Activated naive CD8-positive, alpha-beta T cell treated with anti-CD3 and anti-CD28 coated beads, Interleukin-2, amount 10 ng/mL, durations not matched to agents 7 days and 5 days (primary cell): ENCODE measurements at regions not wholly inside any gene's neighbourhood (a gene's known extent, or its start where the extent isn't known, plus 50 kb on each side); places are given as distances from the start of the nearest gene placed in this dataset.

Experiments
- ATAC-seq: fragments of 150-1000 bp; cut with Tn5 transposase; one replicate; pipeline ENCODE4 v1.10.0; 2021; ENCODE audit warnings: low read depth, moderate library complexity
- POLR2A ChIA-PET: fragments of 350-600 bp; sonication (Branson Sonifier 250); formaldehyde crosslinking; loops from one replicate; lab custom pipeline; 2021; ENCODE audit warnings: antibody characterized with exemption; lab: Charles Lee
- DNase-seq: peaks from one replicate; pipeline ENCODE4 v3.0.0; 2021
- H3K27ac Mint-ChIP-seq: one replicate; pipeline ENCODE4 v1.8.0; 2022; ENCODE audit warnings: mild to moderate bottlenecking, mixed read lengths
- H3K27me3 Mint-ChIP-seq: one replicate; pipeline ENCODE4 v1.8.0; 2022; ENCODE audit warnings: mild to moderate bottlenecking, moderate library complexity, mixed read lengths
- H3K36me3 Mint-ChIP-seq: one replicate; pipeline ENCODE4 v1.8.0; 2021; ENCODE audit warnings: mild to moderate bottlenecking, mixed read lengths
- H3K4me1 Mint-ChIP-seq: one replicate; pipeline ENCODE4 v1.8.0; 2021; ENCODE audit warnings: mixed read lengths
- H3K4me3 Mint-ChIP-seq: one replicate; pipeline ENCODE4 v1.8.0; 2022; ENCODE audit warnings: mild to moderate bottlenecking, moderate library complexity, mixed read lengths
- H3K9me3 Mint-ChIP-seq: one replicate; pipeline ENCODE4 v1.8.0; 2021; ENCODE audit warnings: mixed read lengths

DNA sequence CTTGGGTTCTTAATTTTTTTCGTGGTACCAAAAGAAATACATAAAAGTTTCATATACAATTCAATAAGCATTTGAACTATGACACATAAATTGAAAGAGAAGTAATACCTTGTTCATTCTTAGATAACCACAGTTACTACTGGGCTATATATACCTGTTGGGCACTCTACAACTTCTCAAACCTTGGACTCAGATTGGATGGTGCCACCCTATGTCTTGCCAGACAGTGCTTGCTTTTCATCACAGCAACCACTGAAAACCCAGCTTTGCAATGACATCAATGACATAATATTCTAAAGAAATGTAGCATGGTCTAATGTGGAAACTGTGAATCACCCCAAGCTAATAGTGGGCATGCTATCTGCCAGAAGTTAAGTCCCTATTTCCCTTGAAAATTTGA lies 62.8 kb upstream of the DPH5 start:
- Mint-ChIP-seq H3K27ac (no peak overlapping the region), H3K4me3 (no peak overlapping the region), H3K4me1 (peaks cover 16% of the 10 kb centered on the region), H3K36me3 (peaks cover 41% of the 10 kb centered on the region), H3K27me3 (no peaks in the 10 kb centered on the region), H3K9me3 (peaks cover 6% of the 10 kb centered on the region)
- DNase-seq (no peak), ATAC-seq (no peak)
- POLR2A ChIA-PET = no interaction called here

DNA sequence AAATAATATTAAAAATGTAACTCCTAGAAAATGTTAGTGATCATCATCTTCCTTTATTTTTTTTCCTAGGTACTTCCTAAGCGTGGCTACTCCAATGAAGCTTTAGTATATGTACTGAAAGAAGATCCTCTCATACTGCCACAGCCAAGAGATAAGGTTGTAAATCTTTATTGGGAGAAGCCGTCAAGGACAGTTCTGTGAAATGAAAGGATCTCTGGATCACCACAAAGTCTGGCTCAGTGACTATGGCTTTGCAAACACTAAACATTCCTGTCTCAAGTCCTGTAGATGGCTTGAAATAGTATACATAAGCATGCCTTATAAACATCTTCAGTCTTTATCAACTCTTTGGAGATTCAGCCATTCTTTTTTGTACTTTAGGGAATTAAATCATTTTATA lies 61.2 kb upstream of the DPH5 start:
- Mint-ChIP-seq H3K36me3 (peaks cover 43% of the 10 kb centered on the region), H3K27me3 (no peaks in the 10 kb centered on the region), H3K27ac (no peak overlapping the region), H3K9me3 (no peaks in the 10 kb centered on the region), H3K4me1 (peaks cover 28% of the 10 kb centered on the region), H3K4me3 (no peak overlapping the region)
- ATAC-seq (no peak), DNase-seq (no peak)
- POLR2A ChIA-PET = no interaction called here

DNA sequence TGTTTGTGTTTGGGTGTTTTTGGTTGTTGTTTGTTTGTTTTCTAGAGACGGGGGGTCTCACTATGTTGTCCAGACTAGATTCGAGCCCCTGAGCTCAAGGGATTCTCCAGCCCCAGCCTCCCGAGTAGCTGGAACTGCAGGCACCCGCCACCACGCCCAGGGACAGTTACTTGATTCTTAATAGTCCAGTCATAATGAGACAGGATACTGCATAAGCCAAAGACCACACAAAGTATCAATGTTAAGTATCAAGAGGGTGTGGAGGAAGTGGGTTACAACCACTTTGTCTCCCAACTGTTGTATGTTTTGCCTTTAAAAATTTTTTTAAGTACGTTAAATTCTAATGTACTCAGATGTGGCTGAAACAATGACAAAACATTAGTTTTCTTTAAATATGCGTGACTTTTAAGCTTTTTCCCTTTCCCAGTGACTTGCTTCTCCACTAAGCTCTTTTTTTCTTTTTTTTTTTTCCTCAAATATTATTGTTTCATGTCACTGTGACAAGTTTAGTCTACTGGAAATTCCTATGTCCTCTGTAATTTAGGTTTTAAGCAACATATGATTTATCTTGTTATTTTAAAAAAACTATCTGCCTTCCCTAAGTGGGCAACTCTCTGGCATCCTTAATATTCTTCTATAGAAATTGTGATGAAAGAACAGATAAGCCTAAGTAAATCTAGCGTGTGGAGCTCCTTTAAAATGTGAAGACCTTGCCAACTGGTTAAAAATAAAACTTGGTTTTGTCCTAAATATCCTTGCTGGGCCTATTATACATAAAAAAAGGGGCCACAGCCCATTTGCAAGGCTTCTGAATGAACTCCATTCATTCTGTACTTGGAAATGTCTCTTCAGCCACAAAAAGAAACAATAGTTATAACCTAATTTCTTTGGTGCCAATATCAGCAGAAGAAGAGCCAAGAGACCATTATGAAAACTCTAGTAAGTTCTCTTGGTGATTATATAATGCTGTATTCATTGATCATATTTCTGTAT lies 56.2 kb upstream of the DPH5 start:
- ATAC-seq (peak; percentile 99), DNase-seq (peak; percentile 55)
- H3K36me3 Mint-ChIP-seq = peaks cover 69% of the 10 kb centered on the region
- H3K27me3 Mint-ChIP-seq = no peaks in the 10 kb centered on the region
- peaks cover 29% of the 10 kb centered on the region for H3K4me1 Mint-ChIP-seq
- peaks cover 14% of the 10 kb centered on the region for H3K9me3 Mint-ChIP-seq
- H3K4me3 Mint-ChIP-seq = peak overlapping the region; percentile 74
- peak overlapping the region; percentile 98 for H3K27ac Mint-ChIP-seq
- POLR2A ChIA-PET = interaction anchor here (0.7 to 2.1 kb wide), 4 partner anchors 30 to 157 kb away, joined by 3 to 7 read pairs (median 4); no protein-coding TSS in a partner anchor

DNA sequence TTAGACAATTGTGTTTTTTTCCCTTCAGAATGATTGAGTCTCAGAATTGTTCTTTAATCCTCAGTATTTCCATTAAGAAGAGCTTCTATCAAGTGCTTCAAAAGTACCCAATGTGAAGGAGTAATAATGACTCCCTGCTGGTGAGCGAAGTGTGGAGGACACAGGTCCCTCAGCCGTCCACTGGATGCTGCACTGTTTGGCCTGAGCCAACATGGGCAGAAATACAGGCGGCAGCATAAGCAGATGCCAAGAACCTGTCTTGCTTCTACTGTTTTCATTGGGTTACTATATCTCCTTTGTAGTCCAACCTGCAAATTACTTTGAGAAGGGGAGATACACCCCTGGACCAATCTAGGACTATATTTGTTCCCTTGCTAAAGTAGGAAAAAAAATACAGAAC lies 55.3 kb upstream of the DPH5 start:
- H3K4me3 Mint-ChIP-seq = no peak overlapping the region
- POLR2A ChIA-PET = interaction anchor here (1.0 to 2.1 kb wide), 4 partner anchors 31 to 158 kb away, joined by 3 to 7 read pairs (median 4); no protein-coding TSS in a partner anchor
- peaks cover 29% of the 10 kb centered on the region for H3K4me1 Mint-ChIP-seq
- H3K27me3 Mint-ChIP-seq = no peaks in the 10 kb centered on the region
- peak overlapping the region; percentile 98 for H3K27ac Mint-ChIP-seq
- H3K36me3 Mint-ChIP-seq = peaks cover 73% of the 10 kb centered on the region
- no peak for ATAC-seq
- peaks cover 14% of the 10 kb centered on the region for H3K9me3 Mint-ChIP-seq
- no peak for DNase-seq

DNA sequence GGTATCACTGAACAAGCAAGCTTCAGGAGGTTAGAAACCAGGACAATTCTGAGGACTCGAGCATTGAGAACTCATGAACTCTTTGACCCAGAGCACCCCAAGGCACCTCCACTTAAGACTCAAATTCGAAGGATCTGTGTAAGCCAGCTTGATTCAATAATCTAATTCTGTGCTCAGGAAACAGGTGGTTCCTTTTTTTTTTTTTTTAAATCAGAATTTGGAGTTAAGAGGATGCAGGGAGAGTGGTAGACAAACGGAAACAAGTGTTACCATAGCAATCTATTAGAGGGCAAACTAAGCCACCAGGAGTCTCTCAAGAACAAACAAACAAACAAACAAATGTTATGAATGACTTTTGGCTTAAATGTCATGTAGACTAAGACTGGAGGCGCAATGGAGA lies 53.8 kb upstream of the DPH5 start:
- Mint-ChIP-seq H3K4me1 (peaks cover 28% of the 10 kb centered on the region), H3K27me3 (no peaks in the 10 kb centered on the region), H3K9me3 (peaks cover 14% of the 10 kb centered on the region), H3K36me3 (peaks cover 65% of the 10 kb centered on the region), H3K27ac (no peak overlapping the region), H3K4me3 (no peak overlapping the region)
- no peak for ATAC-seq
- POLR2A ChIA-PET = interaction anchor here (0.8 kb wide), 1 partner anchor 50 kb away, joined by 3 read pairs; no protein-coding TSS in a partner anchor
- no peak for DNase-seq

DNA sequence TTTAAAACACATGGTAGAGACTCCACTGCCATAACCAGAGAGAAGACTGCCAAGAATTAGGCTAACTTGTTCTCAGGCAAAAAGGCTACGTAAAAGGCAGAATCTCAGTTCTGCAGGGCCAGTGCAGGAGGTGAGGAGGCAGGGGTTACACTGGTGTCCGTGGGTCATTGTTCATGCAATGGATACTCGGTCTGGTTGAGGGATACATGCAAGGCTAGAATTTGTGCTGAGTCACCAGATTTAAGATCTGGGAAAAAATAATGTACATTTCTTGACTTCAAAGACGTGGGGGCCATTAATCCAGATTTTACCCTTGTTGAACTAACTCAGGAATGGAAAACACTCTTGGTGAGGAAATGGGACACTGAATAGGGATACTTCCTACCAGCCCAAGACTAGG lies 52.3 kb upstream of the DPH5 start:
- peaks cover 14% of the 10 kb centered on the region for H3K9me3 Mint-ChIP-seq
- H3K27me3 Mint-ChIP-seq = no peaks in the 10 kb centered on the region
- DNase-seq = no peak
- no peak overlapping the region for H3K27ac Mint-ChIP-seq
- POLR2A ChIA-PET = no interaction called here
- no peak for ATAC-seq
- peaks cover 20% of the 10 kb centered on the region for H3K4me1 Mint-ChIP-seq
- no peak overlapping the region for H3K4me3 Mint-ChIP-seq
- H3K36me3 Mint-ChIP-seq = peaks cover 62% of the 10 kb centered on the region

DNA sequence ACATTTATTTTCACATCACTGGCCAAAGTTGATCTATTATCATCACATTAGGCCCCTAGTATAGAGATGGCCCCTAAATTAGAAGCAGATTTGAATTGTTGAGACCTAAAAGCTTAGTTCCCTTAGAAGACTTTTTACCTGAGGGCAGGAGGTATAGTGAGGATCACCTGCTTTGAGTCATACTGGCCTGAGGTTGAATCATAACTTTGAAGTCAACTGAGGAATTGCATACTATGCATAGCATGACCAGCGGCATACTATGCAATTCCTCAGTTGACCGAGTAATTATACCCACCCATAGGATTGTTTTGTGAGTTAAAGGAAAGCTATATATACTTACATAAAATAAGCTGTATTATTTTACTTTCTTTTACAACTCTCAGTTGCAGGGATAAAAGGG lies 50.3 kb upstream of the DPH5 start:
- peaks cover 13% of the 10 kb centered on the region for H3K9me3 Mint-ChIP-seq
- H3K36me3 Mint-ChIP-seq = peaks cover 63% of the 10 kb centered on the region
- DNase-seq (no peak), ATAC-seq (no peak)
- H3K4me1 Mint-ChIP-seq = peaks cover 15% of the 10 kb centered on the region
- H3K4me3 Mint-ChIP-seq = no peak overlapping the region
- no peaks in the 10 kb centered on the region for H3K27me3 Mint-ChIP-seq
- no peak overlapping the region for H3K27ac Mint-ChIP-seq
- POLR2A ChIA-PET = interaction anchor here (0.9 to 1.2 kb wide), 3 partner anchors 9 to 89 kb away, joined by 3 read pairs; no protein-coding TSS in a partner anchor
